ENCODE measurements at regions not wholly inside any gene's neighbourhood (a gene's known extent, or its start where the extent isn't known, plus 50 kb on each side); places are given as distances from the start of the nearest gene placed in this dataset.

- TF ChIP-seq PPARA (CRISPR knock-in tag; IDR thresholded peaks at IDR 0.05; ENCODE audit: borderline replicate concordance) (no peak), OSR1 (CRISPR knock-in tag; IDR thresholded peaks at IDR 0.05) (no peak), ESRRG (CRISPR knock-in tag; IDR thresholded peaks at IDR 0.05) (no peak), CSRNP3 (CRISPR knock-in tag; IDR thresholded peaks at IDR 0.05) (no peak), ZFP3 (CRISPR knock-in tag; IDR thresholded peaks at IDR 0.05) (no peak), ZFP30 (CRISPR knock-in tag; IDR thresholded peaks at IDR 0.05) (no peak), ZC3H10 (CRISPR knock-in tag; IDR thresholded peaks at IDR 0.05) (no peak), GLIS3 (CRISPR knock-in tag; IDR thresholded peaks at IDR 0.05) (no peak), BACH2 (CRISPR knock-in tag; IDR thresholded peaks at IDR 0.05; ENCODE audit: borderline replicate concordance) (no peak), CSDC2 (CRISPR knock-in tag; IDR thresholded peaks at IDR 0.05) (no peak), ARNTL (CRISPR knock-in tag; IDR thresholded peaks at IDR 0.05; ENCODE audit: borderline replicate concordance, low read depth) (no peak)
- TF ChIP-seq, protein P1, sequence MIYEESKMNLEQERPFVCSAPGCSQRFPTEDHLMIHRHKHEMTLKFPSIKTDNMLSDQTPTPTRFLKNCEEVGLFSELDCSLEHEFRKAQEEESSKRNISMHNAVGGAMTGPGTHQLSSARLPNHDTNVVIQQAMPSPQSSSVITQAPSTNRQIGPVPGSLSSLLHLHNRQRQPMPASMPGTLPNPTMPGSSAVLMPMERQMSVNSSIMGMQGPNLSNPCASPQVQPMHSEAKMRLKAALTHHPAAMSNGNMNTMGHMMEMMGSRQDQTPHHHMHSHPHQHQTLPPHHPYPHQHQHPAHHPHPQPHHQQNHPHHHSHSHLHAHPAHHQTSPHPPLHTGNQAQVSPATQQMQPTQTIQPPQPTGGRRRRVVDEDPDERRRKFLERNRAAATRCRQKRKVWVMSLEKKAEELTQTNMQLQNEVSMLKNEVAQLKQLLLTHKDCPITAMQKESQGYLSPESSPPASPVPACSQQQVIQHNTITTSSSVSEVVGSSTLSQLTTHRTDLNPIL (CRISPR knock-in tag; IDR thresholded peaks at IDR 0.05; ENCODE audit: low read depth): no peak
These were observed 111.0 kb upstream of the PTPN3 start (continued) for GRCh38 chr9:109609060-109609459.

GRCh38 chr9:109616571-109617120, 118.5 kb upstream of the PTPN3 start:
- no peak for ATAC-seq
- no peak for TF ChIP-seq TOX (CRISPR knock-in tag; IDR thresholded peaks at IDR 0.05; ENCODE audit: borderline replicate concordance)
- no peak for TF ChIP-seq ARNTL (CRISPR knock-in tag; IDR thresholded peaks at IDR 0.05; ENCODE audit: borderline replicate concordance, low read depth)
- TF ChIP-seq ZC3H10 (CRISPR knock-in tag; IDR thresholded peaks at IDR 0.05): no peak
- TF ChIP-seq, protein P1 (CRISPR knock-in tag; IDR thresholded peaks at IDR 0.05; ENCODE audit: low read depth): no peak
- TF ChIP-seq CSRNP3 (CRISPR knock-in tag; IDR thresholded peaks at IDR 0.05): no peak
- no peak for TF ChIP-seq OSR1 (CRISPR knock-in tag; IDR thresholded peaks at IDR 0.05)
- no peak for TF ChIP-seq ZNF8 (CRISPR knock-in tag; IDR thresholded peaks at IDR 0.05)
- TF ChIP-seq CSDC2 (CRISPR knock-in tag; IDR thresholded peaks at IDR 0.05): no peak
- no peak for TF ChIP-seq POU6F1 (CRISPR knock-in tag; IDR thresholded peaks at IDR 0.05; ENCODE audit: borderline replicate concordance, low read depth)
- TF ChIP-seq ESRRG (CRISPR knock-in tag; IDR thresholded peaks at IDR 0.05): no peak
- no peak for TF ChIP-seq PPARA (CRISPR knock-in tag; IDR thresholded peaks at IDR 0.05; ENCODE audit: borderline replicate concordance)
- no peak for TF ChIP-seq TCF4 (CRISPR knock-in tag; IDR thresholded peaks at IDR 0.05; ENCODE audit: borderline replicate concordance)
- no peak for TF ChIP-seq ZNF565 (CRISPR knock-in tag; conservative IDR thresholded peaks at IDR 0.05; ENCODE audit: low read depth)
- TF ChIP-seq ZFP30 (CRISPR knock-in tag; IDR thresholded peaks at IDR 0.05): no peak

DNA sequence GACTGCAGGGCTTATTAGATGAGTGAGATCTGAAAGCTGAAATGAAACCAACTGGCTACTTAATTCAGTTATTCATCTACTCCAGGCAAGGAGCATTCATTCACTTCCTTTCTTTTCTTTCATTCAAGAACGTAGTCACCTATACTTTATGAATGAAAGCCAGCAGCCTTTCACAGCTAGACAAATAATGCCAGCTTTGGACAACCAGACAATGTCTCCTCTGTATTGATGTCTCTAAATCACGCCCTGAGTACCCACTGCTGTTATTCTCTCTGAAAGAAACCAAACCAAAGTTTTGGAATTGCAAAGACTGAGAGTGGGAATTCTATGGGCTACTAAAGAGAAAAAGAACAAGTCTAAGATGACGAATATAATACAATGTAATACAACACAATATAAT, 121.2 kb upstream of the PTPN3 start:
- no peak for TF ChIP-seq CSDC2 (CRISPR knock-in tag; IDR thresholded peaks at IDR 0.05)
- no peak for TF ChIP-seq TOX (CRISPR knock-in tag; IDR thresholded peaks at IDR 0.05; ENCODE audit: borderline replicate concordance)
- no peak for TF ChIP-seq RARB (CRISPR knock-in tag; IDR thresholded peaks at IDR 0.05)
- TF ChIP-seq POU6F1 (CRISPR knock-in tag; IDR thresholded peaks at IDR 0.05; ENCODE audit: borderline replicate concordance, low read depth): no peak
- no peak for TF ChIP-seq GLIS3 (CRISPR knock-in tag; IDR thresholded peaks at IDR 0.05)
- no peak for TF ChIP-seq ESRRG (CRISPR knock-in tag; IDR thresholded peaks at IDR 0.05)
- TF ChIP-seq ZNF70 (CRISPR knock-in tag; IDR thresholded peaks at IDR 0.05): no peak
- TF ChIP-seq ARNTL (CRISPR knock-in tag; IDR thresholded peaks at IDR 0.05; ENCODE audit: borderline replicate concordance, low read depth): no peak
- TF ChIP-seq, protein P1 (CRISPR knock-in tag; IDR thresholded peaks at IDR 0.05; ENCODE audit: low read depth): no peak
- no peak for TF ChIP-seq ZFP30 (CRISPR knock-in tag; IDR thresholded peaks at IDR 0.05)
- TF ChIP-seq ZNF565 (CRISPR knock-in tag; conservative IDR thresholded peaks at IDR 0.05; ENCODE audit: low read depth): no peak
- TF ChIP-seq, protein P2, sequence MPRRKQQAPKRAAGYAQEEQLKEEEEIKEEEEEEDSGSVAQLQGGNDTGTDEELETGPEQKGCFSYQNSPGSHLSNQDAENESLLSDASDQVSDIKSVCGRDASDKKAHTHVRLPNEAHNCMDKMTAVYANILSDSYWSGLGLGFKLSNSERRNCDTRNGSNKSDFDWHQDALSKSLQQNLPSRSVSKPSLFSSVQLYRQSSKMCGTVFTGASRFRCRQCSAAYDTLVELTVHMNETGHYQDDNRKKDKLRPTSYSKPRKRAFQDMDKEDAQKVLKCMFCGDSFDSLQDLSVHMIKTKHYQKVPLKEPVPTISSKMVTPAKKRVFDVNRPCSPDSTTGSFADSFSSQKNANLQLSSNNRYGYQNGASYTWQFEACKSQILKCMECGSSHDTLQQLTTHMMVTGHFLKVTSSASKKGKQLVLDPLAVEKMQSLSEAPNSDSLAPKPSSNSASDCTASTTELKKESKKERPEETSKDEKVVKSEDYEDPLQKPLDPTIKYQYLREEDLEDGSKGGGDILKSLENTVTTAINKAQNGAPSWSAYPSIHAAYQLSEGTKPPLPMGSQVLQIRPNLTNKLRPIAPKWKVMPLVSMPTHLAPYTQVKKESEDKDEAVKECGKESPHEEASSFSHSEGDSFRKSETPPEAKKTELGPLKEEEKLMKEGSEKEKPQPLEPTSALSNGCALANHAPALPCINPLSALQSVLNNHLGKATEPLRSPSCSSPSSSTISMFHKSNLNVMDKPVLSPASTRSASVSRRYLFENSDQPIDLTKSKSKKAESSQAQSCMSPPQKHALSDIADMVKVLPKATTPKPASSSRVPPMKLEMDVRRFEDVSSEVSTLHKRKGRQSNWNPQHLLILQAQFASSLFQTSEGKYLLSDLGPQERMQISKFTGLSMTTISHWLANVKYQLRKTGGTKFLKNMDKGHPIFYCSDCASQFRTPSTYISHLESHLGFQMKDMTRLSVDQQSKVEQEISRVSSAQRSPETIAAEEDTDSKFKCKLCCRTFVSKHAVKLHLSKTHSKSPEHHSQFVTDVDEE (CRISPR knock-in tag; IDR thresholded peaks at IDR 0.05): no peak
- no peak for TF ChIP-seq ZNF8 (CRISPR knock-in tag; IDR thresholded peaks at IDR 0.05)
- ATAC-seq: no peak

All from SK-N-SH treated with all-trans-retinoic acid at 6 μM for 48 hours (cell line).